ENCODE measurements at regions not wholly inside any gene's neighbourhood (a gene's known extent, or its start where the extent isn't known, plus 50 kb on each side); places are given as distances from the start of the nearest gene placed in this dataset.

GRCh38 chr16:74111456-74111982 lies 185.1 kb upstream of the PSMD7 start:
- DNase-seq, result no peak
- H2AK9ac ChIP-seq (replicated peaks; ENCODE audit: low read depth, low read length, poor library complexity), result no peak overlapping the region
- no peaks in the 10 kb centered on the region for H4K20me1 ChIP-seq (ENCODE audit: insufficient read depth, low read length)
- H2BK5ac ChIP-seq (ENCODE audit: low read depth, low read length, poor library complexity, severe bottlenecking), result no peak overlapping the region
- in situ Hi-C loops (cut with MboI; ENCODE audit: low sequenced_read_pairs), result no loop called here
- no peak overlapping the region for H4K5ac ChIP-seq (ENCODE audit: low read depth, low read length)
- H3K4me3 ChIP-seq (ENCODE audit: insufficient read depth, low read depth, low read length), result no peak overlapping the region
- H2AK5ac ChIP-seq (ENCODE audit: low read depth, low read length), result no peak overlapping the region
- no peak for TF ChIP-seq CEBPB (IDR thresholded peaks at IDR 0.05; ENCODE audit: low read depth, low read length)
- no peak for TF ChIP-seq SMC3 (IDR thresholded peaks at IDR 0.05; ENCODE audit: low read depth, low read length)
- TF ChIP-seq CHD1 (IDR thresholded peaks at IDR 0.05; ENCODE audit: low read depth, low read length), result no peak
- no peak for TF ChIP-seq BHLHE40 (IDR thresholded peaks at IDR 0.05; ENCODE audit: low read depth, low read length)
- TF ChIP-seq RAD21 (IDR thresholded peaks at IDR 0.05; ENCODE audit: low read length), result no peak
- no peak for TF ChIP-seq MAZ (IDR thresholded peaks at IDR 0.05; ENCODE audit: borderline replicate concordance, low read depth, low read length)
- no TSS peak for BruUV-seq (replicated peaks)
- no peak for ATAC-seq (ENCODE audit: low read depth)
- H2BK120ac ChIP-seq (ENCODE audit: low read depth, low read length), result no peak overlapping the region
- no CpG with 5 or more reads among the region's 2 CpGs for WGBS, 2 experiments (ENCODE audit: extremely low coverage in 2 of 2, insufficient read length in 1 of 2)
- H2BK15ac ChIP-seq (ENCODE audit: low read depth, low read length), result no peak overlapping the region
- H2BK20ac ChIP-seq (ENCODE audit: low read depth, low read length), result no peak overlapping the region
- dilution Hi-C loops (cut with HindIII; ENCODE audit: low sequenced_read_pairs, unreplicated experiment), result no loop called here
- H4K8ac ChIP-seq (ENCODE audit: low read depth in 2 of 2, low read length in 2 of 2), result no peak overlapping the region
- no peak overlapping the region for H4K91ac ChIP-seq (ENCODE audit: insufficient read depth, low read depth, low read length)
- intact Hi-C loops (cut with micrococcal nuclease), result no loop called here
- H3K18ac ChIP-seq (ENCODE audit: low read depth, low read length), result no peak overlapping the region
- ChIA-PET CTCF (no interaction called here), POLR2A (ENCODE audit: unreplicated experiment) (no interaction called here)
- no peaks in the 10 kb centered on the region for H3K79me1 ChIP-seq (ENCODE audit: low read depth in 1 of 2, low read length in 2 of 2)
- no peak overlapping the region for H3K9ac ChIP-seq (ENCODE audit: low read depth, low read length)
- H3K9me3 ChIP-seq (ENCODE audit: control insufficient read depth, insufficient read depth, low read length), result no peaks in the 10 kb centered on the region
- H3K36me3 ChIP-seq (ENCODE audit: control insufficient read depth, insufficient read depth, low read length), result no peaks in the 10 kb centered on the region
- H3K4ac ChIP-seq (ENCODE audit: low read depth, low read length), result no peak overlapping the region
- no peak overlapping the region for H3K27ac ChIP-seq (ENCODE audit: insufficient read depth, low read length)
- H3K23ac ChIP-seq (ENCODE audit: low read depth, low read length), result no peak overlapping the region
- no peaks in the 10 kb centered on the region for H3K9me1 ChIP-seq (ENCODE audit: insufficient read depth, low read length)
- H3K27me3 ChIP-seq (ENCODE audit: control insufficient read depth, insufficient read depth, low read length), result no peaks in the 10 kb centered on the region
- no peak overlapping the region for H3K4me2 ChIP-seq (ENCODE audit: low read depth, low read length)
- H3K14ac ChIP-seq (replicated peaks; ENCODE audit: low read depth, low read length), result no peak overlapping the region
- H3K4me1 ChIP-seq (ENCODE audit: control insufficient read depth, insufficient read depth, low read length), result no peaks in the 10 kb centered on the region
- no peak overlapping the region for H2AFZ ChIP-seq (replicated peaks; ENCODE audit: low read length, poor library complexity)
- no peak overlapping the region for H3K56ac ChIP-seq (ENCODE audit: extremely low read depth, insufficient read depth, low read length)
